ENCODE measurements at regions not wholly inside any gene's neighbourhood (a gene's known extent, or its start where the extent isn't known, plus 50 kb on each side); places are given as distances from the start of the nearest gene placed in this dataset.
"Not testable (repeated sequence)": the region's sequence is repeated elsewhere in the genome, so short reads cannot be mapped to it uniquely, and the experiment has no call there.

- H3K36me3 ChIP-seq (ENCODE audit: control insufficient read depth in 3 of 3, insufficient read depth in 2 of 3, low read depth in 1 of 3, low read length in 3 of 3), result no peaks in the 10 kb centered on the region
- 86 to 100% (median 89%) methylated on average over 2 of the region's 2 CpGs for WGBS, 3 donors
- no peak overlapping the region for H3K4me3 ChIP-seq (ENCODE audit: low read depth in 1 of 3, low read length in 3 of 3)
- no peak overlapping the region for H3K27ac ChIP-seq (ENCODE audit: low read depth in 1 of 3, low read length in 2 of 3)
- peaks cover 0 to 11% of the 10 kb centered on the region in 2 donors for H3K9me3 ChIP-seq (ENCODE audit: control insufficient read depth in 2 of 2, insufficient read depth in 1 of 2, low read depth in 1 of 2, low read length in 1 of 2)
- no peaks in the 10 kb centered on the region for H3K4me1 ChIP-seq (ENCODE audit: control insufficient read depth in 3 of 3, insufficient read depth in 2 of 3, low read depth in 1 of 3, low read length in 2 of 3)
- H3K27me3 ChIP-seq (ENCODE audit: control insufficient read depth in 3 of 3, insufficient read depth in 3 of 3, low read length in 3 of 3), result no peaks in the 10 kb centered on the region
- no peak for DNase-seq
- no peak for FAIRE-seq
Observed at GRCh38 chr5:44189255-44189654, 200.0 kb downstream of the FGF10 start.

- Histone ChIP-seq H3K27ac (ENCODE audit: low read depth in 1 of 3, low read length in 2 of 3) (no peak overlapping the region), H3K4me3 (ENCODE audit: low read depth in 1 of 3, low read length in 3 of 3) (no peak overlapping the region), H3K4me1 (ENCODE audit: control insufficient read depth in 3 of 3, insufficient read depth in 2 of 3, low read depth in 1 of 3, low read length in 2 of 3) (no peaks in the 10 kb centered on the region), H3K36me3 (ENCODE audit: control insufficient read depth in 3 of 3, insufficient read depth in 2 of 3, low read depth in 1 of 3, low read length in 3 of 3) (no peaks in the 10 kb centered on the region), H3K27me3 (ENCODE audit: control insufficient read depth in 3 of 3, insufficient read depth in 3 of 3, low read length in 3 of 3) (no peaks in the 10 kb centered on the region), H3K9me3 (ENCODE audit: control insufficient read depth in 2 of 2, insufficient read depth in 1 of 2, low read depth in 1 of 2, low read length in 1 of 2) (peaks cover 0 to 19% of the 10 kb centered on the region in 2 donors)
- WGBS, 3 donors, result 81 to 86% (median 82%) methylated on average over 3 of the region's 3 CpGs
- DNase-seq, result no peak
- no peak for FAIRE-seq
Observed at GRCh38 chr5:44187973-44188372, 201.2 kb downstream of the FGF10 start.

GRCh38 chr5:44183753-44184152 is 205.5 kb downstream of the FGF10 start:
- Histone ChIP-seq H3K4me3 (ENCODE audit: low read depth in 1 of 3, low read length in 3 of 3) (no peak overlapping the region), H3K9me3 (ENCODE audit: control insufficient read depth in 2 of 2, insufficient read depth in 1 of 2, low read depth in 1 of 2, low read length in 1 of 2) (peaks cover 0 to 8% of the 10 kb centered on the region in 2 donors), H3K27ac (ENCODE audit: low read depth in 1 of 3, low read length in 2 of 3) (no peak overlapping the region), H3K4me1 (ENCODE audit: control insufficient read depth in 3 of 3, insufficient read depth in 2 of 3, low read depth in 1 of 3, low read length in 2 of 3) (no peaks in the 10 kb centered on the region), H3K27me3 (ENCODE audit: control insufficient read depth in 3 of 3, insufficient read depth in 3 of 3, low read length in 3 of 3) (no peaks in the 10 kb centered on the region), H3K36me3 (ENCODE audit: control insufficient read depth in 3 of 3, insufficient read depth in 2 of 3, low read depth in 1 of 3, low read length in 3 of 3) (no peaks in the 10 kb centered on the region)
- WGBS, 3 donors, result 66 to 81% (median 79%) methylated on average over 3 of the region's 3 CpGs
- no peak for FAIRE-seq
- no peak for DNase-seq

- Histone ChIP-seq H3K27me3 (ENCODE audit: control insufficient read depth in 3 of 3, insufficient read depth in 3 of 3, low read length in 3 of 3) (no peaks in the 10 kb centered on the region), H3K4me1 (ENCODE audit: control insufficient read depth in 3 of 3, insufficient read depth in 2 of 3, low read depth in 1 of 3, low read length in 2 of 3) (no peaks in the 10 kb centered on the region), H3K27ac (ENCODE audit: low read depth in 1 of 3, low read length in 2 of 3) (no peak overlapping the region), H3K9me3 (ENCODE audit: control insufficient read depth in 2 of 2, insufficient read depth in 1 of 2, low read depth in 1 of 2, low read length in 1 of 2) (peaks cover 0 to 8% of the 10 kb centered on the region in 2 donors), H3K4me3 (ENCODE audit: low read depth in 1 of 3, low read length in 3 of 3) (no peak overlapping the region), H3K36me3 (ENCODE audit: control insufficient read depth in 3 of 3, insufficient read depth in 2 of 3, low read depth in 1 of 3, low read length in 3 of 3) (no peaks in the 10 kb centered on the region)
- 69 to 90% (median 85%) methylated on average over 1 of the region's 1 CpG for WGBS, 3 donors
- no peak for FAIRE-seq
- DNase-seq, result no peak
Observed at GRCh38 chr5:44183312-44183711, 205.9 kb downstream of the FGF10 start.

GRCh38 chr5:44178414-44178813 is 210.8 kb downstream of the FGF10 start:
- Histone ChIP-seq H3K4me3 (ENCODE audit: low read depth in 1 of 3, low read length in 3 of 3) (no peak overlapping the region), H3K9me3 (ENCODE audit: control insufficient read depth in 2 of 2, insufficient read depth in 1 of 2, low read depth in 1 of 2, low read length in 1 of 2) (peaks cover 0 to 2% of the 10 kb centered on the region in 2 donors), H3K36me3 (ENCODE audit: control insufficient read depth in 3 of 3, insufficient read depth in 2 of 3, low read depth in 1 of 3, low read length in 3 of 3) (no peaks in the 10 kb centered on the region), H3K27ac (ENCODE audit: low read depth in 1 of 3, low read length in 2 of 3) (no peak overlapping the region), H3K4me1 (ENCODE audit: control insufficient read depth in 3 of 3, insufficient read depth in 2 of 3, low read depth in 1 of 3, low read length in 2 of 3) (no peaks in the 10 kb centered on the region), H3K27me3 (ENCODE audit: control insufficient read depth in 3 of 3, insufficient read depth in 3 of 3, low read length in 3 of 3) (no peaks in the 10 kb centered on the region)
- no peak for FAIRE-seq
- 52 to 76% (median 55%) methylated on average over 2 of the region's 2 CpGs for WGBS, 3 donors
- no peak for DNase-seq

- H3K27me3 ChIP-seq (ENCODE audit: control insufficient read depth in 3 of 3, insufficient read depth in 3 of 3, low read length in 3 of 3), result no peaks in the 10 kb centered on the region
- no peaks in the 10 kb centered on the region for H3K36me3 ChIP-seq (ENCODE audit: control insufficient read depth in 3 of 3, insufficient read depth in 2 of 3, low read depth in 1 of 3, low read length in 3 of 3)
- no peak overlapping the region for H3K4me3 ChIP-seq (ENCODE audit: low read depth in 1 of 3, low read length in 3 of 3)
- DNase-seq (no peak), FAIRE-seq (no peak)
- peaks cover 0 to 25% of the 10 kb centered on the region in 2 donors for H3K9me3 ChIP-seq (ENCODE audit: control insufficient read depth in 2 of 2, insufficient read depth in 1 of 2, low read depth in 1 of 2, low read length in 1 of 2)
- H3K4me1 ChIP-seq (ENCODE audit: control insufficient read depth in 3 of 3, insufficient read depth in 2 of 3, low read depth in 1 of 3, low read length in 2 of 3), result no peaks in the 10 kb centered on the region
- H3K27ac ChIP-seq (ENCODE audit: low read depth in 1 of 3, low read length in 2 of 3), result no peak overlapping the region
Observed at GRCh38 chr5:44167540-44167939, 221.7 kb downstream of the FGF10 start.

GRCh38 chr5:44160369-44160768 is 228.9 kb downstream of the FGF10 start:
- FAIRE-seq, result no peak
- Histone ChIP-seq H3K4me1 (ENCODE audit: control insufficient read depth in 3 of 3, insufficient read depth in 2 of 3, low read depth in 1 of 3, low read length in 2 of 3) (no peaks in the 10 kb centered on the region), H3K36me3 (ENCODE audit: control insufficient read depth in 3 of 3, insufficient read depth in 2 of 3, low read depth in 1 of 3, low read length in 3 of 3) (no peaks in the 10 kb centered on the region), H3K9me3 (ENCODE audit: control insufficient read depth in 2 of 2, insufficient read depth in 1 of 2, low read depth in 1 of 2, low read length in 1 of 2) (peaks cover 0 to 13% of the 10 kb centered on the region in 2 donors), H3K27me3 (ENCODE audit: control insufficient read depth in 3 of 3, insufficient read depth in 3 of 3, low read length in 3 of 3) (no peaks in the 10 kb centered on the region), H3K4me3 (ENCODE audit: low read depth in 1 of 3, low read length in 3 of 3) (no peak overlapping the region), H3K27ac (ENCODE audit: low read depth in 1 of 3, low read length in 2 of 3) (no peak overlapping the region)
- WGBS, 3 donors, result 68 to 72% (median 68%) methylated on average over 4 of the region's 4 CpGs
- no peak for DNase-seq

GRCh38 chr5:44150075-44150723 is 239.0 kb downstream of the FGF10 start:
- DNase-seq (no peak), FAIRE-seq (no peak)
- no peaks in the 10 kb centered on the region for H3K4me1 ChIP-seq (ENCODE audit: control insufficient read depth in 3 of 3, insufficient read depth in 2 of 3, low read depth in 1 of 3, low read length in 2 of 3)
- WGBS, 3 donors, result 89 to 92% (median 92%) methylated on average over 5 of the region's 5 CpGs
- no peaks in the 10 kb centered on the region for H3K36me3 ChIP-seq (ENCODE audit: control insufficient read depth in 3 of 3, insufficient read depth in 2 of 3, low read depth in 1 of 3, low read length in 3 of 3)
- H3K9me3 ChIP-seq (ENCODE audit: control insufficient read depth in 2 of 2, insufficient read depth in 1 of 2, low read depth in 1 of 2, low read length in 1 of 2), result peaks cover 0 to 20% of the 10 kb centered on the region in 2 donors
- no peak overlapping the region for H3K27ac ChIP-seq (ENCODE audit: low read depth in 1 of 3, low read length in 2 of 3)
- H3K4me3 ChIP-seq (ENCODE audit: low read depth in 1 of 3, low read length in 3 of 3), result no peak overlapping the region
- H3K27me3 ChIP-seq (ENCODE audit: control insufficient read depth in 3 of 3, insufficient read depth in 3 of 3, low read length in 3 of 3), result no peaks in the 10 kb centered on the region

- not testable (repeated sequence) for FAIRE-seq; H3K36me3 ChIP-seq (ENCODE audit: control insufficient read depth in 3 of 3, insufficient read depth in 2 of 3, low read depth in 1 of 3, low read length in 3 of 3); H3K27me3 ChIP-seq (ENCODE audit: control insufficient read depth in 3 of 3, insufficient read depth in 3 of 3, low read length in 3 of 3); H3K9me3 ChIP-seq (ENCODE audit: control insufficient read depth in 2 of 2, insufficient read depth in 1 of 2, low read depth in 1 of 2, low read length in 1 of 2); H3K27ac ChIP-seq (ENCODE audit: low read depth in 1 of 3, low read length in 2 of 3); DNase-seq; H3K4me3 ChIP-seq (ENCODE audit: low read depth in 1 of 3, low read length in 3 of 3); H3K4me1 ChIP-seq (ENCODE audit: control insufficient read depth in 3 of 3, insufficient read depth in 2 of 3, low read depth in 1 of 3, low read length in 2 of 3)
- WGBS, 3 donors, result 57 to 68% (median 58%) methylated on average over 3 of the region's 3 CpGs
Observed at GRCh38 chr5:44117947-44118346, 271.3 kb downstream of the FGF10 start.

Measured in small intestine (tissue), 7 donors.